HuH-7 (cell line): ENCODE measurements at regions not wholly inside any gene's neighbourhood (a gene's known extent, or its start where the extent isn't known, plus 50 kb on each side); places are given as distances from the start of the nearest gene placed in this dataset.

ENCODE experiments used
- DNase-seq: peaks from one replicate; pipeline ENCODE4 v3.0.0; 2011; ENCODE audit warnings: low spot score

DNA sequence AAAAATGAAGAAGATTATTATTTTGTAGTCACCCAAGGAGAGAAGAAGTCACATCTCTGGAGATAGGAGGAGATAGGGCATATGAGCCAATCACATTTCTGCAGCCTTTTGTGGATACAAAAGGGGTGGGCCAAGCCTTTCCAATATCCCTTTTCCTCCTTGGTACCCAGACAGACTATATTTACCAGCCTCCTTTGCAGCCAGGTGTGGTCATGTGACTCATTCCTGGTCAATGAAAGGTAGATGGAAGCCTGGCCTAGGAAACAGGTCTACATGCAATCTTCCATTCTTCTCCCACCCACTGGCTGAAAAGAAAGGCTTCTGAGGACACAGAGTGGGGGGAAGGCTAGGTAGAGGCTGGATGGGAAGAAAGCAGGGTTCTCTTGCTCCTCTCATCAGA, 58.1 kb upstream of the ERG start:
- DNase-seq: no peak

DNA sequence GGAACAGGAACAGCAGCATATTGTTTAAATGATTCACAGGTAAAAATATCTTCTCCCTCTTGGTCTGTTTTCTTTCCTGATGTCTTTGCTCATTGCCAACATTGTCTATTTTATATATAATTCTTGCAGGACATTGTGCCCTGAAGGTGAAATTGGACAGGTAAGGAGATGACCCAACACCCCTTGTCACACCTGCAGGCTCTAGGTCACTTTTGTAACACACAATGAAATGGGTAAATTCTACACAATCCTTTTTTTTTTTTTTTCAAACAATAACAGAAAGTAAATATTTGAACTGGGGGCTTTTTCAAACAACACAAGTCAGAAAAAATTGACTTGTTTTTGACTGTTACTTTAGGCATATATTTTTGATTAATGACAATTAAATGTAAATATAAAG, 62.9 kb upstream of the ERG start:
- DNase-seq: no peak

DNA sequence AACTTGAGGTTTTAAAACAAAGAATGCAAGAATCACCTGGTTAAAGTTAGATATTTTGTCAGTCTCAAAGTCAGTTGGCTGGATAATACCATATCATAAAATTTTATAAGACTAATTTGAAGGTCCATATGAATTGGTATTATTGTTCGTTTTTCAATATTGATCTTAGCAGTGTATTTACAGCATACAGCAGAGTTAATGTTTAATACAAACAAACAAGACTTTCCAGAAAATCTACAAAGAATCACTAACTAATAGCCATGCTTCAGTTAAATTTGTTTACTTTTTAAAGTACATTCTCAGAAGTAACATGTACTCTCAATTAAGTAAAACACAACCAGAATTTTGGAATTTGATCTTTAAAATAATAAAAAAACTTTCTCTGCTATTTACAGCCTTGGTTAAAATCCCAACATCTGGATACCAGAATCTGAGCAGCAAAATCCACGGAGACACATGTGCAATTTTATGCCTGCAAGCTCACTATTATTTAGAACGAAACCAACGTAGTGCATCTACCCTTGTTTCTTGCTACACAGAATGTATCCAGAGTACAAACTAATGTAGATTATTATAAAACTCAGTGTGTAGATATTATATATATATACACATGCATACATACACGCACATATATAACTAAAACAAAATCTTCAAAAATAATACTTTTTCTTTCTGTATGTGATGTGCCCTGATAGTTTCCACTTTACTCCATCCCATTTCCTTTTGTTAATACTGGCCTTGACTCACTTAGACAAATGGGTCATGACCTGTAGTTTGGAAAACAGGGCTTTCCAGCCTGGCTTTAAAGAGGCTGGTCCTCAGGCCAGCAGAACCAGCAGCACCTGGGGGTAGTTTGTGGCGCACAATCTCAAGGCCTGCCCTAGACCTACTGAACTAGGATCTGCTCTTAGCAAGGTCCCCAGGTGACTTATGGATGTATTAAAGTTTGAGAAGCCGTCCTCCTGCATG, 63.6 kb upstream of the ERG start:
- no peak for DNase-seq

DNA sequence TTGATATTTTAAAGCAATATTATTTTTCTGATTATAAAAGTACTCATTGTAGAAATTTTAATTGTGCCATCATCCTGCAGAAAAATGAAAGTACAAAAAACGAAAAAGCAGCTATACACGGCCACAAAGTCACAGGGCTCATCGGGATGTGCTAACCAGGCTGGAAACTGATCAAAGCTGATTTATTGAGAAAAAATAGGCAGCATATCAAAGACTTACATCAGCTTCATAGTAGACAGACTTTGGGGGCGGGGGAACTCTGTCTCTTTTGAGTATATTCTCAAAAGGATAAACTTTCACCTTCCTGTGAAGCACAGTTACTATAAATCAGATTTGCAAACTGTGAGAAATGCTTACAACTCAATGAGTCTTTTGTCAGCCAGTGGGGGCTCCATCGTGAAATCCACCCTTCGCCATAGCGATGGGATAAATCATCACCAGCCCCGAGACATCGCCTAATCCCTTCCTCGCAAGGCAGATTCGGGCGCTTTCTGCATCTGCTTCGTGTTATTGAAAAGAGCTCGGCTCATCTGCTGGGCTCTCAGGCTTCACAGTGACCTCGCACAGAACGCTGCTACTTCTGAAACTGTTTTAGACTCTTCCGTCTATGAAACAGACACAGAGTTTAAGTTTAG, 69.2 kb upstream of the ERG start:
- DNase-seq: no peak

DNA sequence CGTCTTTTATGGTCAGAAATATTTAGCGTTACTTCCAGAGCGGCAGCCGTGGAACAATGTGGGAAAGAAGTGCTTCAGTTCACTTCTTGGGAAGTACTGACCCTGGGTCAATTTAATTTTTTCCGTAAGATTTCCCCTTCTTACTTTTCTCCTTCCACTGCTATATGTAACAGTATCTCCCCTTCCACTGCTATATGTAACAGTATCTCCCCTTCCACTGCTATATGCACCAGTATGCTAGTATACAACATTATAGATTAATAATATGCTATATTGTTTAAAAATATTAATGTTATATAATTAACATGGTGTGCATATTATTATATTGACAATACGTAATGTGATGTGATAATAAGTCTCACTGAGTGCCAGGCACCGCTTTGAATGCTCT, 69.7 kb upstream of the ERG start:
- DNase-seq: no peak

DNA sequence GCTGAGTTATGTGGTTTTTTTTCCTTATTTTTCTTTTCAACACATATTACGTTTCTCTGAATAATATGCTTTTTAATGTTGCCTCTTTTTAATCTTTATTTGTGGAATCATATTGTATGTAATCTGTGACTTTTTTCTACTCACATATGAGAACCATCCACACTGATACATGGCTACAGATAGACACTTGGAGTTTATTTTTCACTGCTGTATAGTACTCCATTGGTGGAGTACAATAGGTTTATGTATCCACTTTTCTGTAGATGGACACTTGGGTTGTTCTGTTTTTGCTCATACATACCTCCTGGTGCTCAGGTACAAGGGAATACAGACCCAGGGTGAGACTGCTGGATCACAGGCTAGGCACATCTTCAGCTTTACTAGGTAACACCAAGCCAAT, 71.5 kb upstream of the ERG start:
- DNase-seq: no peak

DNA sequence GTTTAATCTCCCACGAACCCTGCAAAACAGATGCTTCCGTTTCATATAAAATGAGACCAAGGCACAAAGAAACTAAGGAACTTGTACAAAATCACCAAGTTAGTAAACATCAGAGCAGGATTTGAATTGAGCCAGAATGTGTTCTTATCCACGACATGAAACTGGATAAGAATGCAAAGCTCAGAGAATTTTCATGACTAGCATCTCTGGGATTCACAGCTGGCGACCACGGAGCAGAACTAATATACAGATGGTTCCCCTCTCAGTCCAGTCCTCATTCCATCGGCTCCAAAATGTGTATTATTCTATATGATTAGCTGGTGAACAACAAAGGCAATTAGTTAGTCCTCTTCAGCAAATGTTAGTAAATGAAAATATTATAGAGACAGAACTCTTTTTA, 72.3 kb upstream of the ERG start:
- no peak for DNase-seq

DNA sequence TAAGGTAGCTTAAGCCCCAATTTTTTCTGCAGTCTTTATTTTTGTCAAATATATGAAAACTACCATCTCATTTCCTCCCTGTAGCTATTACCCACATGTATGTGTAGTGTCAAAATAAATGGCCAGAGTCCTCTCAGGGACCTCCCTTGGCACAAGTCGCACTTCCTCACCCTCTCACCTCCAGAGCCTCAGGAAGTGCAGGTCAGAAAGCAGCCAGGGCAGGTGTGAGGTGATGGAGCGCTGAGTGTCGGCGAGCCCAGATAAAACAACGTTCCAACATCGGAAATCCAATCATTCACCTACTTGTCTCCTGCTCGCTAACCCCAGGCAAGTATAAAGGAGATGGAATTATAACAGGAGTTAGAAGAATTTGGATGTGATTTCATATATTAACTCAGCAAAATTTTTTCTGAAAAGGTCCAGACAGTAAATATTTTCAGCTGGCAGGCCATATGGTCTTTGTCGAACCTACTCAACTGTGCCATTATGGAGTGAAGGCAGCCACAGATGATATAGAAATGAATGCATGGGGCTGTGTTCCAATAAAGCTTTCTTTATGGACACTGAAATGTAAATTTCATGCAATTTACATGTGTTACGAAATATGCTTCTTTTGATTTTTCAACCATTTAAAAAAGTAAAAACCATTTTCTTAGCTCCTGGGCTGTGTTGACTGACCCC, 76.8 kb upstream of the ERG start:
- DNase-seq: no peak

DNA sequence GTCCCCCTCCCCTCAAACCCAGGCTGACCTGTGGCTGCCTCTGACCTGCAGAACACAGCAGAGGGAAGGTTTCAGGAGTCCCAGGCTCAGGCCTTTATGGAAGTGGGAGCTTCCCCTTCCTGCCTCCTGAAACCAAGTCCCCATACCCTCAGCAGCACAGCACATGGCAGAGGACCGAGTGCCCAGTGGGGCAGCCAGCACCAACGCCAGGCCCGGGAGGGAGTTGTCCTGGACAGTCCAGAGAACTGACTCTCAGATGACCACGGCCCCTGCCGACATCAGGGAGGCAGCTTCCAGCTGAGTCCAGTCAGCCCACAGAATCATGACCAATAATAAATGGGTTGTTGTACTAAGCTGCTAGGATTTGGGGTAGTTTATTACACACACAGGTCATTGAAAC, 79.6 kb upstream of the ERG start:
- no peak for DNase-seq

DNA sequence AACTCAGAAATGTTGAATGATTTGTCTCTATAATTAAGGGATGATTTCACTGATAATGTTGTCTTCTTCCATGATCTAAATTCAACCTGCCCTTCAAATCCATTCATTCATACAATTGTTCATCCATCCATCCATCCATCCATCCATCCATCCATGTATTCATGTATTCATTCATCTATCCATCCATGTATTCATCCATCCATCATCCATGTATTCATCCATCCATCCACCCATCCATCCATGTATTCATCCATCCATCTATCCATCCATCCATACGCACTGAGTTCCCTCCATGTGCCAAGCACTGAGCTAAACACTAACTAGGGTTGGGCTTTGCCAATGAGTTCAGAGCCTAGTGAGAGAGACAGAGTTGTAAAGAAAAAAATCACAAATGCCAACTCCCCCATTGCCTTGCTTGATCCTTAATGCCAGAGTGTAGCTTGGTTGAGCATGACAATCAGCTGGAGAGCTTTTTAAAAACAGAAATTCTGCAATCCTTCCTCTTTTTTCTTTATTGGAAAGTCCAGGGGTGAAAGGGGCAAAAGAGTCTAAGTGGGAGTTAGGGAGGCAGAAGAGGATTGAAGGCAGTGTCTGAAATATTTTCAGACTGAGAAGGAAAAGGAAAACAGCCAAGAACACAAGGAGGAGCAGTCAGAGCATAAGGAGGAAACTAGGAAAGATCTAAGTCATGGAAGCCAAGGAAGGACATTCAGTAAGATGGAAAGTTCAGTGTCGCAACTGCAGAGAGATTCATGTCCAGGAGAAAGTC, 92.4 kb upstream of the ERG start:
- DNase-seq: no peak

DNA sequence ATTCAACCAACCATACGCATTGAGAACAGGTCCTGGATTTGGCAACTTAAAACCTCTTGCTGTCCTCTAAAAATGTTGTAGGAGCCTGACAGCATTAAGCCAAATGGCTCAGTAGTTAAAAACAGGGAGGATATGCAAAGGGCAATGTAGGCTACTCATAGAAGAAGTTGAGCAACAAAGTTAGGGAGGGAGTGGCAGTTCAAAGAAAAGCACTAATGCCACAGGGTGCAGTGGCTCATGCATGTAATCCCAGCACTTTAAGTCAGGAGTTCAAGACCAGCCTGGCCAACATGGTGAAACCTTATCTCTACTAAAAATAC, 92.9 kb upstream of the ERG start:
- DNase-seq: no peak

DNA sequence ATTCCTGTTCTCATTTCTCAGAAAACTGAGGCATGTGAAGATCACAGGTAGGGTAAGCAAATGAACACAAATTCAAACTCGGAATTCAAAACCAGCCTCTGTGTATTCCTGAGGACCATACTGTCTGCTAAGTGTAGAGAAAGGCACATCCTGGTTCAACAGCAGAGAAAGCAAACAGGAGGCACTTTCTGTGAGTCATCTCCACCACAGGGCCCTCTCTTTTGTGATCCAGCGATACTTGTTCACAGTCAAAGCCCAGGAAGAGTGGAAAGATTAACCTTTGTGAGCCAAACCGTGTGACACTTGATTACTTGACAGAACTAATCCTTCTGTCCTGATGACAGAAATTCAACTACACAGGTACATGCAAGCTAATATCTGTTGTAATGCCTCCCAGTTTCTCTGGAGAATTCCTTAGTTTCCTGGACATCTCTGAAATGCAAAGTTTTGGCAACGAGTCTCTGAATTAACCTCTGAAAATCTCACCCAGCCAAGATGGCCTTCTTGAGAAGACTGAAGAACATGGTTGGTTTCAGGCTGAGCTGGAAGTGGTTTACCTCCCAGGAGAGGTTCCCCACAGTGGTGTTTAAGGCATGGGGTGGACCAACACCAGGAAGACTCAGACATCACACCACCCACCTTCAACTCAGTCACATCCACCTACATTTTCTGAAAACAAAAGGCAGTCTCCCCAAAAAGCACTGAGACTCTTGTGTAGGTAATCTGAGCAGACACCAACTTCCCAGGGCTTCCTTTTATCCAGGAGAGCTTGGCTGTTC, 98.2 kb upstream of the ERG start:
- DNase-seq: no peak

DNA sequence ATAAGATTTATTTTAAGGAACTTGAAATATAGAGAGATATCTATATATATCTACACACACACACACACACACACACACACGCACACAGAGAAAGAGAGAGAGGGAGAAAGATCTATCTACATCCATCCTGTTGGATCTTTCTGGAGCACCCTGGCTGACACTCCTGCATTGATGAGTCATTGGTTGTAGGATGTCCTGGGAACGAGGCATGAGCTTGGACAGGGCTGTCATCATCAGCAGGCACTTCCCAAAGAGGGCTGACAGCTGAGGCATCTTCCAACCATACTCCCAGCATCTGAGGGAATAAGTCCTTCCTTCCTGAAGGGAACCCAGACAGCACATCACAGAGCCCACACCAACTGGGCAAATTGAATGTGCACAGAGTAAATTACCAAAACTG, 99.1 kb upstream of the ERG start:
- no peak for DNase-seq

DNA sequence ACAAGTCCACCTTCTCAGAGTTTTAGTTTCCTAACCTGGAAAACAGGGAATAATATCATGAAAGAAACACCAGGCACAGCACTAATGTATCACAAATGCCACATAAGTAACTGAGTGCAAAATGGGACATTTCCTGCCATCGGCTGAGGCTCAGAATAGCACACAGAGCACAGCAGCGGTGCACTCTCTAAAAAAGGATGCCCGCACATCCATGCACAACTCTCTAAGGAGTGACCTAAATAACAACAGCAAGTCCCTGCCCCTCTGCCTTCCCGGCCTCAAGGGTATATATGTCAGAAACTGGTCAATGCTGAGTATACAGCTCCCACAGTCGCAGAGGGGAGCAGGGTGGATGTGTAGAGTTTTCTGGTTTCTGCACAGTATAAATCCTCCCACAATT, 100.1 kb upstream of the ERG start:
- DNase-seq: no peak

DNA sequence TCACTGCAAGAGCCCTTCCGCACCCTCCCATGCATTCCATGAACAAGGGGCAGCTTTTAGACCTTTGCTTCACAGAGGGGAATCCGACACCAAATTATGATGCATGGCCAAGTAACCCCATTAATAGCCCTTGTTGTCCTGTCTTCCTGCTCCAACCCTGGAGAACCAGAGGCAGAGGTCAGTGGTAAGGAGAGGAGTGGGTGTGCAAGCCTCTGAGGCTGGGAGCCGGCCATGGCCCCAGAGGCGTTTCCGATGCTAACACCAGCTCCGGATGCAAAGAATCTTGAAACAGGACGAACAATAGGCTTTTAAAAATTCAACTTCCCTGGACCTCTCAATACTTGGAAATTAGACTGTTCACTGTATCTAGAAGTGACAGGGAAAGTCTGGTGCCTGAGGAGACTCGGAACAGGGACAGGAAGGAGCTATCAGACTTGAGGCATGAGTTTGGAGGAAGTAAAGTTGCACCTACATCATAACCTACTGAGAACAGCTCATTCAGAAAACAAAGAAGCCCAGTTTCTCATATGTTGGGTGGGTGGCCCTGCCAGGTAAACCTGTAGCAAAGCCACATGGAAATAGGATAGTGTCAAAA, 101.2 kb upstream of the ERG start:
- no peak for DNase-seq

DNA sequence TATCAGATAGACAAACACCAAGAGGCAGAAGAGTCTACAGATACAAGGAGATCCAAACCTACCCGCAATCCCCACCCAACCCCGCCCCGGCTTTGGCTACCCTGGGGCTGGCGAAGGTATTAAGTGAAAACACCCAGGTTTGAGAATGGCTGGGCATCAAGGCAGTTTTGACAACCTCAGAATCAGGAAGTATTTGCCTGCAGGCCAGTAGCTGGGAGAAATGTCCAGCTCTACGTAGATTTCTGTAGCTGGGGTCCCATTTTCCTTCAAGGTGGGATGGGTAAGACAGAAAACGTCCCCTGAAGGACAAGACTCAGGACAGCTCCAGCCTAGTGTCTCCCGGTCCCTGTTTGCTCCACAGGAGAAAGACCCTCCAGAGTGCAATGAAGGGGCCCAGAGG, 101.8 kb upstream of the ERG start:
- no peak for DNase-seq

DNA sequence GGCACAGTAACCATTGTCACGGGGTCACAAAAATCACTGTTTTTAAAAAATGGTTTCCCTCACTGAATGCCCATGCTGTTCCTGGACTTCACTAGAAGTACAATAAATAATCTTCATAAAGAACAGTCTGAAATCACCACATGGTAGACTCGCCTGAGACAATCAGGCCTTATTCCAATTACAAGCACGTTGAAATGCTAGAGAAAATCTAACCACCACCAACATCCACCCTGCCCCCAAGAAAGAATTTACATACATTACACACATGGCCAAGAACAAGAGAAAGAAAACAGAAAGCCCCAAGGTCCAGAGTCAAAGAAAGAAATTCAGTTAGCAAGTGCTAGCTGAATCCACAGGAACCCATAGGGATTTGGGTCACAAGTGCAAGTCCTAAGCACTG, 107.0 kb upstream of the ERG start:
- no peak for DNase-seq

DNA sequence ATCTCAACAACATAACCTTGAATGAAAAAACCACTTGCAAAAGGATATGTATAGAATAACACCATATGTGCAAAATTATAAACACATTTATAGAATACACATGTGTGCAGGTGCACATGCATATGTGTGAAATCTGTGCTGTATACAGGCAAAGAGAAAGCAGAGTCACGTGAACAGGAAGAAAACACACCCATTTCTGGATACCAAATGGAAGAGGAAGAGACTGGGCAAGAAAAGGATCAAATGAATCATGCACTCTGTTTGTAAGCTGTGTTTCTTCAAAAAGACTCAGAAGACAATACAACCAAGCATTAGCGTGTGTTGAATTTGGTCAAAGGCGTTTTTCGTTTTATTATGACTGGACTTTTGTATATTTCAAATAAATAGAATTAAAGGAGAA, 111.3 kb upstream of the ERG start:
- no peak for DNase-seq

DNA sequence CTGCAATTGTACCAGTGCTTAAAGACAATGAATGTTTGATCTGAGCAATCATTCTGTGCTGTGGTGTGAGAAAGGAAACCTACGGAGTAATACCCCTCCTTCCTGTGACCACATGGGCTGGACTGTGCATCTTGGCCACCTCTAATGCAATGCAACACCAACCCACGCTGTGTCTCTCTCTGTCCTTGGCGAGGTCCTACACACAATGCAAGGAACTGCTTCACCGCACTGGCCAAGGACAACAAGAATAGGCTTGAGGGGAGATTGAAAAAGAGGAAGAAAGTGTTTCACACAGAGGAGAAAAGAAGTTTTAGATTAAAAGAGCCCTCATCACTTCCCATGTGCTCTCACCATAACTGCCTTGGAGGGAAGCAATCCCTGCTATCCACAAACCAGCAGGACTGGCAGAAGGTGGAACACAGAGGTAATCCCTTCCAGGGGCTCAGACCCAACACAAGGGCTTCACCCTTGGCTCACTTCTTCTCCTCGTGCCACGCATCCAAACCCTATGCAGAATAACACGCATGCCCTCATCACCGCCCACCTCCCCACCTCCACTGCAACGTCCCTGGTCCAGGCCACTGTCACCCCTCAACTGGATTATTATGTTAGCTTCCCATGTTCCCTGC, 112.5 kb upstream of the ERG start:
- no peak for DNase-seq

DNA sequence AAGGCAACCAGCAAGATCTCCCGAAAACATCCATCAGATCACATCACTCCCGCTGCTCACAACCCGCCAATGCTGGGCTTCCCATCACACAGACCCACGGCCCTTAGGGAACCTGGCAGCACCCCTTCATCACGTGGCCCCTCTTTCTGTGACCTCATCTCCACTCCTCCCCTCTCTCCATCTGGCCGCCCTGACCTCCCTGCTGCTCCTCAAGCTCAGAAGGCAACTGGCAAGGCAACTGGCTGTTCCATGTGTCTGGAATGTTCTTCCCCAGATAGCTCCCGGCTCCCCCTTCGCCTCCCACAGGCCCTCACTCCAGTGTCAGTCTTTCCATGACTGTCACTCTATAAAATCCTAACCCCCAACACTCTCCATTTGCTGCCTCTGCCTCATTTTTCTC, 113.0 kb upstream of the ERG start:
- no peak for DNase-seq

DNA sequence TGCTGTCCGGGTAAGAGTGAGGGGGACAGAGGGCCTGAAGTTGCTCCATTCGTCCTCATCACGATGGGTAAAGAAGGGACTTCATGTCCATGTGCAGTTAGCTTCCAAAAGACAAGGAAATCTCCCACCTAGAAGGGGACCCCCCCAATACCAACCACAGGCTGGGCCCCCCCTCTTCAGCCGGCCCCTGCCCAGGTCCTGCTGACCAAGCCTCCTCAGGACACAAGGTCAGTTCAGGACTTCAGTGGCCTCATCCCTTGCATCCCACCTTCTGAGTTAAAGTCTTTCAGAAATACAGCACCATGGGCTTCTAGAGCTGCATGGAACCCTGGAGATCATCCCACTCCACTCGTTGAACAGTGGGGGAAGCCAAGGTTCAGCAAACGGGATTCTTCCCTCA, 115.4 kb upstream of the ERG start:
- DNase-seq: no peak
